Stimulated activated CD4-positive, alpha-beta T cell treated with anti-CD3 and anti-CD28 coated beads, Interleukin-12 subunit alpha, Interleukin-12 subunit beta, amount 100 ng/mL, for 4 hours (primary cell): ENCODE measurements at regions not wholly inside any gene's neighbourhood (a gene's known extent, or its start where the extent isn't known, plus 50 kb on each side); places are given as distances from the start of the nearest gene placed in this dataset.

ENCODE experiments used
- DNase-seq: peaks from one replicate; pipeline ENCODE4 v3.0.0-alpha.2; 2020

GRCh38 chr12:66919466-66919865 lies 240.6 kb upstream of the GRIP1 start:
- no peak for DNase-seq

- no peak for DNase-seq
Observed at GRCh38 chr12:66920205-66920604, 241.3 kb upstream of the GRIP1 start.

- no peak for DNase-seq
Observed at GRCh38 chr12:66921151-66921550, 242.3 kb upstream of the GRIP1 start.

- no peak for DNase-seq
Observed at GRCh38 chr12:66925083-66925482, 246.2 kb upstream of the GRIP1 start.

DNA sequence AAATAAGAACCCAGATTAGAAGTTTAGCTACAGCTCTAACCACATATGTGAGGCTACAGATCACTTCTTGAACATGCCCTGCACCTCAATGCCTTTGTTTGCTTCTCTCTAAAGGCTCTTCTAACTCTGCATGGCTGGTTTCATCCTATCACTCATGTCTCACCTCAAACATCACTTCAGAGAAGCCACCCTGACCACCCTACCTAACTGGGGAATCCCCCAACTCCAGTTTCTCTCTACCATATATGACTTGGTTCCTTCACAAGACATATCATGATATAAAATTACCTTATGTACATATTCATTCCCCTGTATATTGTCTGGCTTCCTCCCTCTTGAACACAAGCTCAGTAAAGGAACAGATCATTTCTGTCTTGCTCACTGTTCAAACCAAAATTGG lies 250.2 kb upstream of the GRIP1 start:
- no peak for DNase-seq

DNA sequence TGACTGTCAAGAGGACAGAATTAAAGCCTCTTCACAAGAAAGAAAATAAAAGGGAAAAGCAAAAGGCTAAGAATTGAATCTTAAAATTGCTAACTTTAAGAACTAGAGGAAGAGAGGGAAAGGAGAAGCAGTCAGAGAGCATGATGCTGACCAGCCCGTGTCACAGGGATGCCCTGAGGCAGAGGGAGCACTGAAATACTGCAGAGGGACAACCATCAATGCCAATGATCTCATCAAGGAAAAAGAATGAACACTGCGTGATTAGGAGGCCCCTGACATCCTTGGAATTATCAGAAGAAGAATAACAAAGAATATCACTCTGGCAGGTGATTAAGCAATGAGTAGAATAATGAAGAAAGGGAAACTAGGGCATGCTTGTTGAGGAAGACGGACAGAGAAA lies 252.2 kb upstream of the GRIP1 start:
- no peak for DNase-seq

GRCh38 chr12:66932126-66932525 lies 253.2 kb upstream of the GRIP1 start:
- DNase-seq = no peak

- no peak for DNase-seq
Observed at GRCh38 chr12:66934302-66935062, 255.6 kb upstream of the GRIP1 start.

- DNase-seq = no peak
Observed at GRCh38 chr12:66941150-66941549, 262.3 kb upstream of the GRIP1 start.

DNA sequence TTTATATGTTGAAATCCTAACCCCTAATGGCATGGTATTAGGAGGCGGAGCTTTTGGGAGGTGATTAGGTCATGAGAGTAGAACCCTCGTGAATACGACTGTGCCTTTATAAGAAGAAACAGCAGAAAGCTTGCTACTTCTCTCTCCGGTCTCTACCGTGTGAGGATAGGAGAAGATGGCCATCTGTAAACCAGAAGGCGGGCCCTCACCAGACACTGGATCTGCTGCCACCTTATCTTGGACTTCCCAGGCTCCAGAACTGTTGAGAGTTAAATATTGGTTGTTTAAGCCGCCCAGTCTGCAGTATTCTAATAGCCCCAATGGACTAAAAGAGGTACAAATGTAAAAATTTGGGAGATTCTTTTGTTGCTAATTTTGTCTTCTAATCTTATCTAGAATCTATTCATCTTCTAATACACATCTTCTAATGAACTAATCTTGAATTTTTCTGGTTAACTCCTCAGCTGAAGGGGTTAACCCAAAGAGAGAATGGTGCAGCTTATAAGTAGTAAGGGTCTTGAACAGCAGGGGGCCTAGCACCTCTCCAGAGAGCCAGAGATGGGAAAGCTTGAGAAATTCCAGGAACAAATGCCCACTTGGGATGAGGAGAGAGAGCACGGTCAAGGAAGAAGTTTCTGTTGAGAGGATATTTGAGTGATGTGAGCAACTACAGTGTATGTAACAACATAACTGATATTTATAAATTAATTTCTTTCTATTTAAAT lies 264.0 kb upstream of the GRIP1 start:
- no peak for DNase-seq

DNA sequence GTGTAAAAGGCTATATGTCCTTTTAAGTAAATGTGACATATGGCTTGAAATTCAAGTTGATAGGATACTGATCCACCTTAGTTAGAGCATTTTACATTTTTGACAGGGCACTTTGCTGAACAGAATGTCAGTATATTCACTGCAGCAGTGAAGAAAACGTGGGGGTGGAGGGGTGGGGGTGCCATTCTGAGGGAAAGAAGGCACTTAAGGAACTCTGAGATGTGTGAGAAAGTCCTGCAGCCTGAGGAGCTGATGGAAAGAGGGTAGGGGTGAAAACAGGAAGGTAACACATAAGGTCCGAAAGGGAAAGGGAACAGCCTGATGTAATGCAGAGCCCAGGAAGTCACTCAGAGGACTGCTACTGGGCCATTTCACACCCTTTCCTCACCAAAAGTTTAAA lies 265.5 kb upstream of the GRIP1 start:
- no peak for DNase-seq

- DNase-seq = no peak
Observed at GRCh38 chr12:66945189-66945817, 266.4 kb upstream of the GRIP1 start.

DNA sequence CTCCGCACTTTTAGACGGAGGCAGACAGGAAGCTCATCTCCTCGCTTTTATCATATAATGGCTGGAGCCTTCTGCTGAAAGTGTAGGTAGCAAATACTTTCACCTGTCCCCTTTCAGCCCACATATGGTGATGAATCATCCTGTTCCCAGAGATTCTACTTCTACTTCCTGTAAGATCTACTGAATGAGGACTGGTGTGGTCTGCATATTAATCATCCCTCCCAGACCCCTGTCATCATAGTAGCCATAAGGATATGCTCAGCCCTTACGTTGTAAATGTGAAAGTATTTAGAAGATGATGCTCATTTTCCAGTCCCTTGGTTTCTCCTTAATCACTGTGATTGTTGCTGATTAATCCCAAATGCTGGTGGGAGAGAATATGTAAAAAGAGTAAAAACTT lies 268.2 kb upstream of the GRIP1 start:
- no peak for DNase-seq

DNA sequence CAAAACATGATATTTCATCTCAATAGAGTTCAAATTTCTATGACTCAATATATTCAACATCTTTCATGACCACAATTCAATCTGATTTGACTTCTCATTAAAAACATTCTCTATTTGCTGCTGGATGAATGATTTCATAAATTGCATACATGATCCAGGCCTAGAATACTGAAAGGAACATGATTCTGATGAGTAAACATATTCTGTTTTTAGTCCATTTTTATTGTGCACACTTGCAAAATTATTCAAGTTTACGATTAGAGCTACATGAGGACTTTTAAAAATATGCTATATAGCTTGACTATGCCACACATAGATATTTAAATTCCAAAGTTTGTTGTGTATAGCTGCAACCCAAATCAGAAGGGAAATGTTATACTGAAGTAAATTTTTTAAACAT lies 273.8 kb upstream of the GRIP1 start:
- no peak for DNase-seq

DNA sequence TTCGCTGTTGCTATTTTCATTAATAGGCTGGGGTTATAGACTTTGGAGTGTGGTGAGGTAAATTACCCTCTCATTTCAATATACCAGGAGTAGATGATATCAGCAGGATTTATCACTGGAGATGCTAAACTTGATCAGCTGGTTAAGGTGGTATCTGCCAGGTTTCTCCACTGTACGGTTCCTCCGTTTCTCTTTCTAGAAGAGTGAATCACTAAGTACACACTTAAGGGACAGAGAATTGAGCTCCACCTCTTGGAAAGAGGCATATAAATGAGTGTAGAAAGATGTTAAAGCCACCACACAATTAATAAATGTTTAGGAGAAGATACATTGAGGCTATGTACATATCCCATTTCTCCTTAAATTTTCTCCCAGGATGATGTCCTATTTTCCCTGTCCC lies 277.4 kb upstream of the GRIP1 start:
- DNase-seq = no peak

DNA sequence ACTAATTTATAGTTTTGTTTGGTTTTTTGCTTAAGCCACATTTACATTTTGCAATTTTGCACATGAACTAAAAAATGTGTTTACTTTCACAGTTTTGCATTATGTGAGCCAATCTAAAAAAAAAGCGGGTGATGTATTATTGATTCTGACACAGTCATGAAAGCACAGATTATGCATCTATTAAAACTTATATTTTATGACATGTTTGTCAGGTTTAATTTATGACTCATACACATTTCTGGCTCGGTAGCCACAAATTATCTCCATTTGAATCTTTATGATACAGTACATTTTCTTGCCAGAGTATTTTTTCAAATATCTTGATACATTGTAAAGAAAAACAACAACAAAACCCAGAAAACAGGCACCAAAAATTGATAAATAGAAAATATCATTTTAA lies 280.4 kb upstream of the GRIP1 start:
- no peak for DNase-seq

- no peak for DNase-seq
Observed at GRCh38 chr12:66960006-66960405, 281.1 kb upstream of the GRIP1 start.

DNA sequence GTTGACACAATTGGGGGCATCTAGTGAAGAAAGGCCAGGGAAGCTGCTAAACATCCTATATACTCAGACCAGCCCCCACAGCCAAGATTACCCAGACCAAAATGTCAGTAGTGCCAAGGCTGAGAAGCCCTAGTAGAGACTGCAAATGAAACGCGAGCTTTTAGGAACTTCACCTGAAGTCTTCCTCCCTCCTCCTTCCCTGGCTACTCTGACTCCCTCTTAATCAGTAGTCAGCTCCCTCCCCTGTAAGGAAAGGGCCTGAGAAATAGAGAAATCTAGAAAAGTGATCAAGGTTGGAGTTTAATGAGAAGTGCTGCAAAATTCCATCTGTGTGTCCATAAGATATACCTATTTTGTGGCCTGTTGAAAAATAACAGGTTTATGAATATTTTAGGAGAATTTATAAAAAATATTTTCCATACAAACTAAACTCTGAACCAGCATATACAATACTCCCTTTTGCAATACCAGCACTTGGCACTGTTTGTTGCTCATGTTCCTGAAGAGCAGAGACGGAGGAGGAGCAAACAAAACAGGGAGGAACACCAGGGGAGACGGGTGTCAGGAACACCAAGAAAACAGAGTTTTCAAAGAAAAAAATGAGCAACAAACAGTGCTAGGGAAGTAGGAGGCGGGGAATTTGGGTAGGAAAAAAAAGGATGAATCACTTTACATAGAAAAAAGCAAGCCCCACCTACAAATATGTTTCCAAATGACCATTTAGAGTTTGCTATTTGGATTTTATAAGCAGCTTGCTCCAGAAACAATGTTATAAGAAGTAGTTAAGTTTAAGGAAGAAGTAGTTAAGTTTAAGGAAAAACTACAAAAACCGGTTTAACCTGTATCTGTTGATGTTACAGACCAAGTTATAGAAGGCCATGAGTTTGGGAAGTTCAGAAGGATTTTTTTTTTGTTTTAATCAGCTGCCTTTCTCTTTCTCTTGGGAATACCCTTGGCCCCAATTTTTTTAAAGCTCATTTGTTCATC lies 282.1 kb upstream of the GRIP1 start:
- DNase-seq = no peak

DNA sequence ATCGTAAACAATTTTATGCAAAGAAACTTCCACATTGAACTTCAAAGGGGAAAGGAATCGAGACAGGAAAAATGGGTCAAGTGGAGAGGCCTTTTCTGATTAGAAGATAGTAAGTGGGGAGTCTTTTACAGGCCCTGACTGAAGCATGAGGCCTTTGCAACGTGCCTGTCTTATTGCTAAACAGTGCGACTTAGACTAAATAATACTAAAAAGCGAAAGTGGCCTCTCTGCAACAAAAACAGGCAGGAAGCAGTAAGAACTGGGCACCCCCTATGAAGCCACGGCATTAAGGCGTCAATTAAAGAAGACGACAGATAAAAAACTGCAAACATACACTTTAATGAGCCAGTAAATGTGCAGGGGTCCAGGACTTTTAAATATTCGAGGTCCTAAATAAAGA lies 283.4 kb upstream of the GRIP1 start:
- DNase-seq = no peak

GRCh38 chr12:66963901-66964300 lies 285.0 kb upstream of the GRIP1 start:
- no peak for DNase-seq

GRCh38 chr12:66964629-66965028 lies 285.8 kb upstream of the GRIP1 start:
- DNase-seq = no peak

- no peak for DNase-seq
Observed at GRCh38 chr12:66965621-66966020, 286.7 kb upstream of the GRIP1 start.

GRCh38 chr12:66971816-66972215 lies 292.9 kb upstream of the GRIP1 start:
- no peak for DNase-seq
